AG04449 (cell line): ENCODE measurements at regions not wholly inside any gene's neighbourhood (a gene's known extent, or its start where the extent isn't known, plus 50 kb on each side); places are given as distances from the start of the nearest gene placed in this dataset.

Experiments used
- CTCF ChIA-PET: fragments of 350-600 bp; formaldehyde crosslinking; extraction: SDS; loops from one replicate; lab custom pipeline; 2021; ENCODE audit warnings: antibody characterized with exemption; lab: Yijun Ruan, JAX
- POLR2A ChIA-PET: fragments of 400-600, 350-600 bp; formaldehyde crosslinking; extraction: SDS; loops from one replicate; lab custom pipeline; 2020; ENCODE audit warnings: antibody characterized with exemption, inconsistent platforms; lab: Yijun Ruan, JAX
- DNase-seq: peaks from one replicate; pipeline ENCODE4 v3.0.0-alpha.2; 2010; ENCODE audit warnings: low read depth, low spot score
- H3K4me3 ChIP-seq: 2 replicates; pipeline ENCODE4 v1.5.1; 2011; ENCODE audit warnings: low read depth, mild to moderate bottlenecking, control low read depth, low read length
- CTCF ChIP-seq: IDR thresholded peaks from one replicate; pipeline ENCODE4 v1.5.1; 2011; ENCODE audit warnings: mild to moderate bottlenecking, moderate library complexity, low read length, control low read depth, inconsistent platforms; ENCODE audit not compliant: insufficient read depth; ENCODE audit errors: missing control alignments

- DNase-seq: no peak
- no peak overlapping the region for H3K4me3 ChIP-seq
- ChIA-PET CTCF (interaction anchor here (0.9 to 11.8 kb wide), 10 partner anchors 14 to 953 kb away, joined by 3 to 281 read pairs (median 15); partner anchors contain the start of gene EDN1), POLR2A (no interaction called here)
- TF ChIP-seq CTCF: no peak
Observed at GRCh38 chr6:12608016-12608860, 108.3 kb upstream of the PHACTR1 start.

GRCh38 chr6:12608874-12609273, 107.7 kb upstream of the PHACTR1 start:
- POLR2A ChIA-PET: no interaction called here
- no peak for TF ChIP-seq CTCF

GRCh38 chr6:12609751-12610150, 106.8 kb upstream of the PHACTR1 start:
- ChIA-PET POLR2A (no interaction called here), CTCF (interaction anchor here (1.2 to 11.8 kb wide), 2 partner anchors 284 to 317 kb away, joined by 4 to 281 read pairs; partner anchors contain the start of gene EDN1)
- H3K4me3 ChIP-seq: no peak overlapping the region
- no peak for DNase-seq
- no peak for TF ChIP-seq CTCF

More at GRCh38 chr6:12608874-12609273, 107.7 kb upstream of the PHACTR1 start:
- no peak for DNase-seq
- no peak overlapping the region for H3K4me3 ChIP-seq
- CTCF ChIA-PET: interaction anchor here (0.7 to 11.8 kb wide), 4 partner anchors 16 to 317 kb away, joined by 3 to 281 read pairs (median 12); partner anchors contain the start of gene EDN1

GRCh38 chr6:12610862-12611261, 105.7 kb upstream of the PHACTR1 start:
- H3K4me3 ChIP-seq: no peak overlapping the region
- POLR2A ChIA-PET: no interaction called here
- CTCF ChIA-PET: interaction anchor here (0.9 to 11.8 kb wide), 3 partner anchors 283 to 956 kb away, joined by 3 to 281 read pairs (median 4); partner anchors contain the start of gene EDN1
- no peak for DNase-seq
- no peak for TF ChIP-seq CTCF

- POLR2A ChIA-PET: no interaction called here
- no peak overlapping the region for H3K4me3 ChIP-seq
- TF ChIP-seq CTCF: no peak
- DNase-seq: no peak
- CTCF ChIA-PET: no interaction called here
Observed at GRCh38 chr6:12613811-12614210, 102.8 kb upstream of the PHACTR1 start.

GRCh38 chr6:12614456-12614855, 102.1 kb upstream of the PHACTR1 start:
- DNase-seq: no peak
- POLR2A ChIA-PET: no interaction called here
- H3K4me3 ChIP-seq: no peak overlapping the region
- no peak for TF ChIP-seq CTCF
- CTCF ChIA-PET: no interaction called here
